Glomerular endothelial cell (primary cell): ENCODE measurements at regions not wholly inside any gene's neighbourhood (a gene's known extent, or its start where the extent isn't known, plus 50 kb on each side); places are given as distances from the start of the nearest gene placed in this dataset.

ENCODE experiments used
- DNase-seq: peaks from one replicate; pipeline ENCODE4 v3.0.0-alpha.2; 2011; ENCODE audit warnings: low read depth, low spot score; ENCODE audit errors: extremely low read depth

- no peak for DNase-seq
These were observed 71.2 kb upstream of the HCCS start for GRCh38 chrX:11039926-11040325.

GRCh38 chrX:11040405-11040804 is 70.7 kb upstream of the HCCS start:
- DNase-seq: no peak

- no peak for DNase-seq
These were observed 70.1 kb upstream of the HCCS start for GRCh38 chrX:11040996-11041395.

- no peak for DNase-seq
These were observed 61.1 kb upstream of the HCCS start for GRCh38 chrX:11050013-11050412.

GRCh38 chrX:11053351-11053750 is 57.8 kb upstream of the HCCS start:
- no peak for DNase-seq

GRCh38 chrX:11056322-11057176 is 54.6 kb upstream of the HCCS start:
- DNase-seq: no peak

- DNase-seq: no peak
These were observed 51.2 kb upstream of the HCCS start for GRCh38 chrX:11059933-11060332.
